CD4-positive, alpha-beta memory T cell (primary cell): ENCODE measurements at regions not wholly inside any gene's neighbourhood (a gene's known extent, or its start where the extent isn't known, plus 50 kb on each side); places are given as distances from the start of the nearest gene placed in this dataset.
"Not testable (repeated sequence)": the region's sequence is repeated elsewhere in the genome, so short reads cannot be mapped to it uniquely, and the experiment has no call there.

ENCODE experiments used
- CTCF ChIA-PET: fragments of 350-600 bp; sonication (Branson Sonifier 250); formaldehyde crosslinking; loops from one replicate; lab custom pipeline; 2021; ENCODE audit warnings: inconsistent platforms; ENCODE audit not compliant: partially characterized antibody; lab: Charles Lee
- POLR2A ChIA-PET: fragments of 350-600 bp; sonication (Branson Sonifier 250); formaldehyde crosslinking; loops from one replicate; lab custom pipeline; 2021; ENCODE audit not compliant: partially characterized antibody; lab: Charles Lee
- DNase-seq, 5 donors: peaks; one replicate each; pipeline versions ENCODE4 v3.0.0 to v3.0.0-alpha.2; 2020 to 2022; ENCODE audit warnings: mixed read lengths in 1 of 5
- H3K27ac ChIP-seq: one replicate; pipeline ENCODE4 v1.7.0; 2013; ENCODE audit warnings: low read depth, low read length
- H3K27me3 ChIP-seq: 2 replicates; pipeline ENCODE4 v1.7.0; 2013; ENCODE audit warnings: mild to moderate bottlenecking, low read length, moderate library complexity; ENCODE audit not compliant: insufficient read depth
- H3K36me3 ChIP-seq: 2 replicates; pipeline ENCODE4 v1.7.0; 2013; ENCODE audit warnings: mild to moderate bottlenecking, low read length, moderate library complexity; ENCODE audit not compliant: insufficient read depth
- H3K4me1 ChIP-seq: 2 replicates; pipeline ENCODE4 v1.7.0; 2013; ENCODE audit warnings: mild to moderate bottlenecking, low read length, moderate library complexity; ENCODE audit not compliant: insufficient read depth
- H3K4me3 ChIP-seq, 2 donors: one replicate each; pipeline ENCODE4 v1.7.0; 2013; ENCODE audit warnings: low read length in 2 of 2, mild to moderate bottlenecking in 1 of 2
- H3K9me3 ChIP-seq, 2 donors: one replicate each; pipeline ENCODE4 v1.7.0; 2013; ENCODE audit warnings: low read length in 2 of 2, control low read depth in 1 of 2; ENCODE audit not compliant: control insufficient read depth in 1 of 2
- H3K27ac Mint-ChIP-seq, 7 donors: one replicate each; pipeline ENCODE4 v1.8.0; 2020 to 2021; ENCODE audit warnings: mixed read lengths in 7 of 7, mild to moderate bottlenecking in 6 of 7, inconsistent platforms in 3 of 7, moderate library complexity in 3 of 7
- H3K27me3 Mint-ChIP-seq, 2 donors: one replicate each; pipeline ENCODE4 v1.8.0; 2020 to 2021; ENCODE audit warnings: mixed read lengths in 2 of 2
- H3K36me3 Mint-ChIP-seq, 2 donors: one replicate each; pipeline ENCODE4 v1.8.0; 2020 to 2021; ENCODE audit warnings: mixed read lengths in 2 of 2, inconsistent platforms in 1 of 2, mild to moderate bottlenecking in 1 of 2
- H3K4me1 Mint-ChIP-seq, 4 donors: one replicate each; pipeline ENCODE4 v1.8.0; 2020 to 2021; ENCODE audit warnings: mixed read lengths in 4 of 4, mild to moderate bottlenecking in 1 of 4
- H3K4me3 Mint-ChIP-seq, 8 donors: one replicate each; pipeline ENCODE4 v1.8.0; 2020 to 2021; ENCODE audit warnings: mixed read lengths in 8 of 8, mild to moderate bottlenecking in 7 of 8, moderate library complexity in 6 of 8, inconsistent platforms in 3 of 8
- H3K9me3 Mint-ChIP-seq, 8 donors: one replicate each; pipeline ENCODE4 v1.8.0; 2020 to 2021; ENCODE audit warnings: mixed read lengths in 8 of 8, mild to moderate bottlenecking in 5 of 8, inconsistent platforms in 3 of 8, moderate library complexity in 1 of 8
- intact Hi-C: fragments of 100-400 bp; cut with micrococcal nuclease; formaldehyde crosslinking; loops from one replicate; pipeline ENCODE4 v1.15.1; 2023

DNA sequence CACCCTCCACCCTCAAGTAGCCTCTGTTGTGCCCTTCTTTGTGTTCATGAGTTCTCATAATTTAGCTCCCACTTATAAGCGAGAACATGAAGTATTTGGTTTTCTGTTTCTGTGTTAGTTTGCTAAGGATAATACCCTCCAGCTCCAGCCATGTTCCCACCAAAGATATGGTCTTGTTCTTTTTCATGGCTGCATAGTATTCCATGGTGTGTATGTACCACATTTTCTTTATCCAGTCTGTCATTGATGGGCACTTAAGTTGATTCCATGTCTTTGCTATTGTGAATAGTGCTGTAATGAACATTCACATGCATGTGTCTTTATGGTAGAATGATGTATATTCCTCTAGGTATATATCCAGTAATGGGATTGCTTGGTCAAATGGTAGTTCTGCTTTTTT lies 77.8 kb downstream of the FTHL17 start:
- H3K4me1 ChIP-seq, H3K27me3 Mint-ChIP-seq, H3K4me3 ChIP-seq, H3K27me3 ChIP-seq, H3K36me3 Mint-ChIP-seq, H3K27ac ChIP-seq, intact Hi-C loops, H3K9me3 Mint-ChIP-seq, H3K9me3 ChIP-seq, CTCF ChIA-PET, POLR2A ChIA-PET, H3K36me3 ChIP-seq, H3K4me3 Mint-ChIP-seq, DNase-seq: not testable (repeated sequence)
- peaks cover 4 to 34% (median 13%) of the 10 kb centered on the region in 4 donors for H3K4me1 Mint-ChIP-seq
- H3K27ac Mint-ChIP-seq: peak overlapping the region in 2 of 7 donors; percentile 70 to 75

DNA sequence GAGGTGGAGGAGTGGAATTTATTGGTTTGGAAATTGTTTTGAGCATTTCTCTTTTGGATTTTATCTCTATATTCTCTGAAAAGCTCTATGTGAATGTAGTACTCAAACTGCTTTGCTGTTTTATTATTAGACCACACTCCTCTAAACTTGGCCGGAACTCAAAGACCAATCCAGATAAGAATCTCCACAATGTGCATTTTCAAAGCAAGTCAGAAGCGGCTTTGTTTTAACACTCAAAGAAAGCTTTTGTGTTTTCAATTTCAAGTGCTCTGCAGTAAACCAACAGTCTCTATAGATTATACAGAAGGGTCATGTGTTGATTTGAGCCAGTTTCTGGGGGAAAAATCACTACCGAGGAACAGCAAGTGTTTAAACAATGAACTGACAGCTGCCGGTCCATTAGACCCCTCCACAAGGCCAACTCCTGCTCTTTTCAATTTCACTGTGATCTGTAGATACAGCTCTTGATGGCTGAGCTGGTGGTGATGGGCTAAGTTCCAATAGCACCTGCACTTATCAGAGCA lies 79.4 kb downstream of the FTHL17 start:
- Mint-ChIP-seq H3K4me1 (peaks cover 4 to 34% (median 13%) of the 10 kb centered on the region in 4 donors), H3K9me3 (peaks cover 0 to 5% (median 0%) of the 10 kb centered on the region in 8 donors), H3K36me3 (no peaks in the 10 kb centered on the region), H3K27ac (peak overlapping the region in 2 of 7 donors; percentile 5 to 19), H3K27me3 (no peaks in the 10 kb centered on the region), H3K4me3 (no peak overlapping the region)
- ChIA-PET CTCF (no interaction called here), POLR2A (no interaction called here)
- H3K9me3 ChIP-seq: no peaks in the 10 kb centered on the region
- H3K36me3 ChIP-seq: no peaks in the 10 kb centered on the region
- H3K27ac ChIP-seq: no peak overlapping the region
- H3K4me3 ChIP-seq: no peak overlapping the region
- intact Hi-C loops: no loop called here
- H3K27me3 ChIP-seq: no peaks in the 10 kb centered on the region
- DNase-seq: peak in 1 of 5 donors; percentile 9
- peaks cover 5% of the 10 kb centered on the region for H3K4me1 ChIP-seq

DNA sequence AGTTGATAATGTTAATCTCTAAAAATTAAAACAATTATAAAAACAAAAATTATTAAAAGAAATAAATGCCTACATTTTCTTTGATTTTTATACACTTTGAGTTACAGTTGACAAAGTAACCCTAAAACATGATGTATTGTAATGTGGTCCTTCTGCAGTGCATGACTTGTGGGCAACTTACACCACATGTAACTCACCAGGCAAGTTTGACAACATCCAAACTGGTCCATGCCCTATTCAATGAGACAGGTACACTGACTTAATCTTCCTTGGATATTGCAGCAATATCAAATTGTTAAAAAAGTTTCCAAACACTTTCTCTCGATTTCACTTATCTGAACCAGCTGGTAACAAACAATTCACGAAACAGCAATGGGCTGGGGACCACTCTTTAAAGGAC lies 81.5 kb downstream of the FTHL17 start:
- H3K4me3 ChIP-seq: no peak overlapping the region
- no peaks in the 10 kb centered on the region for H3K9me3 ChIP-seq
- DNase-seq: no peak
- Mint-ChIP-seq H3K4me1 (peaks cover 4 to 27% (median 12%) of the 10 kb centered on the region in 4 donors), H3K36me3 (no peaks in the 10 kb centered on the region), H3K27ac (no peak overlapping the region), H3K9me3 (peaks cover 0 to 5% (median 0%) of the 10 kb centered on the region in 8 donors), H3K27me3 (no peaks in the 10 kb centered on the region), H3K4me3 (no peak overlapping the region)
- H3K4me1 ChIP-seq: peaks cover 5% of the 10 kb centered on the region
- POLR2A ChIA-PET: no interaction called here
- CTCF ChIA-PET: no interaction called here
- no peaks in the 10 kb centered on the region for H3K27me3 ChIP-seq
- no peaks in the 10 kb centered on the region for H3K36me3 ChIP-seq
- no peak overlapping the region for H3K27ac ChIP-seq
- intact Hi-C loops: no loop called here

DNA sequence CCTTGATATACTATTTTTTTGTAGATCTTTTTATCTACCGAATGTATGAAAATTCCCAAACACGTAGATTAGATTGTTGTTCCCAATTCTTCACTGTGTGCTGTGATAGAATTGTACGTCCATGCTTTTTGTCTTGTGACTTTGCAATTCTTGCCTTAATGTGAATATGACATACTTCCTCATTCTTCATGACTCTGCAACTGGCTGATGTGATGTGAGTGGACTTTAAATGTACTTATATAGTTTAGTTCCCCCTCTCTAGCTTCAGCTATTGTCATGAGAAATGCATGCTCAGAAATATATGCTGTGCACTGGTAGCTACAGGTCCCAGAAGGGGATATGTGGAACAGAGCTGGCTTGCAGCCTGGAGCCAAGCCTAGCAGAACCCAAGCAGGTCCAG lies 89.4 kb downstream of the FTHL17 start:
- intact Hi-C loops: no loop called here
- POLR2A ChIA-PET: no interaction called here
- Histone ChIP-seq H3K9me3 (no peaks in the 10 kb centered on the region), H3K27ac (no peak overlapping the region), H3K36me3 (no peaks in the 10 kb centered on the region), H3K4me3 (no peak overlapping the region), H3K27me3 (no peaks in the 10 kb centered on the region), H3K4me1 (no peaks in the 10 kb centered on the region)
- no peak overlapping the region for H3K27ac Mint-ChIP-seq
- CTCF ChIA-PET: no interaction called here
- H3K27me3 Mint-ChIP-seq: peaks cover 0 to 1% of the 10 kb centered on the region in 2 donors
- H3K4me3 Mint-ChIP-seq: no peak overlapping the region
- H3K4me1 Mint-ChIP-seq: peaks cover 0 to 3% (median 1%) of the 10 kb centered on the region in 4 donors
- no peaks in the 10 kb centered on the region for H3K36me3 Mint-ChIP-seq
- DNase-seq: no peak
- H3K9me3 Mint-ChIP-seq: peaks cover 0 to 2% (median 0%) of the 10 kb centered on the region in 8 donors

DNA sequence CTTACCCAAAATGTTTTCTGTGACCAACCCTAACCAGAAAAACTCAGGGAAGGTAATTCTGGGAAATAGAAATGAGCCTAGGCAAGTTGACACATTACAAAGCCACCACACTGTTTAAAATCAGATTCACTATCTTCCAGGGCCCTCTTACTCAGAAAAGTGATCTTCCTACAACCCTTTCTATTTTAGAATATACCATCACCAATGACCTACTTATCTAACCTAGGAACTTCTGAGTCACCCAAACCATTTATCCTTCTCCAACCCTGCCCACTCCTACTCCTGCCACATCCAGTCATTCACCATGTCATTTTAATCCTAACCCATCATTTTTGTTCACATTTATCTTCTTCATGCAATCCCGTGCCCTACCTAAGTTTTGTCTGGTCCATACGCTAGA lies 89.9 kb downstream of the FTHL17 start:
- peaks cover 0 to 5% (median 1%) of the 10 kb centered on the region in 4 donors for H3K4me1 Mint-ChIP-seq
- peaks cover 0 to 2% (median 0%) of the 10 kb centered on the region in 8 donors for H3K9me3 Mint-ChIP-seq
- Histone ChIP-seq H3K4me1 (no peaks in the 10 kb centered on the region), H3K27ac (no peak overlapping the region), H3K4me3 (no peak overlapping the region), H3K27me3 (no peaks in the 10 kb centered on the region), H3K9me3 (no peaks in the 10 kb centered on the region), H3K36me3 (no peaks in the 10 kb centered on the region)
- H3K36me3 Mint-ChIP-seq: no peaks in the 10 kb centered on the region
- H3K27ac Mint-ChIP-seq: no peak overlapping the region
- intact Hi-C loops: no loop called here
- no peak overlapping the region for H3K4me3 Mint-ChIP-seq
- H3K27me3 Mint-ChIP-seq: peaks cover 0 to 1% of the 10 kb centered on the region in 2 donors
- ChIA-PET CTCF (no interaction called here), POLR2A (no interaction called here)
- DNase-seq: no peak

DNA sequence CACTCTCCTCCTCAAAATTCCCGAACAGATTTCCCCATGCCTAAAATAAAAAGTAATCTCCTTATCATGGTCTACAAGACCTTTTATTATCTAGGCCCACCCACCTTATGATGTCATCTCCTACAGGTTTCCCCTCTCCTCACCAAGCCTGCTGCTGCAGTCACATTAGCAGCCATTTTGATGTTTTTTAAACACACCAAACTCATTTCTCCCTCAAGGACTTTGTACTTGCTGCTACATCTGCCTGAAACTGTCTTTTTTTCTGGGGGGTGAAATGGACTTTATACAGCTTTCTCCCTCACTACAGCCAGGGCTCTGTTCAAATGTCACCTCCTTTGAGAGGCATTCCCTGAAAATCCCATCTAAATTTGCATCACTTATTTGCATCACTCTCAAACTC lies 90.2 kb upstream of the TAB3 start:
- intact Hi-C loops: no loop called here
- CTCF ChIA-PET: no interaction called here
- H3K27ac Mint-ChIP-seq: no peak overlapping the region

DNA sequence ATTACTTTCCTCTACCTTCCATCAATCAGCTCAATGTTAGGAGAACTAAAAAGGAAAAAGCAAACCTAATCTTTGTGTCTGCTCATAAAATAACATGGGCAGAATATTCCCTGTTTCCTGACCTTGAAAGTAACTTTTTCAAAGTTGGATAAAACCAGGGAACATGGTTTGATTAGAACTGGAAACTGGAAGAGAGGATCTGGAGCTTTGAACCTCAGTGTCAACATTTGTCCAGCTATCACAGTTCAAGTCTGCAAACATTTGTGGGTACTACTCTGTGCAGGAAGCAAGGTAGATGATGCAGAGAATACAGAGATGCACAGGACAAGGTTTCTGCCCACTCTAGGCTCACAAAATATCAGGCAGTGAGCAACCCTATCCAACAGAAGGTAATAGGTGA lies 86.4 kb upstream of the TAB3 start:
- H3K4me1 ChIP-seq: no peaks in the 10 kb centered on the region
- ChIA-PET CTCF (no interaction called here), POLR2A (no interaction called here)
- no peak overlapping the region for H3K27ac ChIP-seq
- Mint-ChIP-seq H3K4me1 (peaks cover 6 to 15% (median 13%) of the 10 kb centered on the region in 4 donors), H3K27ac (peak overlapping the region in 1 of 7 donors; percentile 71), H3K27me3 (no peaks in the 10 kb centered on the region), H3K4me3 (peak overlapping the region in 1 of 8 donors; percentile 5), H3K9me3 (peaks cover 0 to 2% (median 0%) of the 10 kb centered on the region in 8 donors), H3K36me3 (no peaks in the 10 kb centered on the region)
- H3K4me3 ChIP-seq: no peak overlapping the region
- intact Hi-C loops: no loop called here
- H3K27me3 ChIP-seq: no peaks in the 10 kb centered on the region
- no peaks in the 10 kb centered on the region for H3K36me3 ChIP-seq
- no peak for DNase-seq
- H3K9me3 ChIP-seq: no peaks in the 10 kb centered on the region

More for the DNA sequence above, 90.2 kb upstream of the TAB3 start:
- peaks cover 2 to 6% (median 3%) of the 10 kb centered on the region in 4 donors for H3K4me1 Mint-ChIP-seq
- POLR2A ChIA-PET: no interaction called here
- Histone ChIP-seq H3K27me3 (no peaks in the 10 kb centered on the region), H3K4me3 (no peak overlapping the region), H3K4me1 (no peaks in the 10 kb centered on the region), H3K36me3 (no peaks in the 10 kb centered on the region), H3K9me3 (no peaks in the 10 kb centered on the region), H3K27ac (no peak overlapping the region)
- peaks cover 0 to 1% of the 10 kb centered on the region in 2 donors for H3K27me3 Mint-ChIP-seq
- H3K4me3 Mint-ChIP-seq: no peak overlapping the region
- peaks cover 0 to 2% (median 0%) of the 10 kb centered on the region in 8 donors for H3K9me3 Mint-ChIP-seq
- no peaks in the 10 kb centered on the region for H3K36me3 Mint-ChIP-seq
- DNase-seq: no peak
